ENCODE measurements at regions not wholly inside any gene's neighbourhood (a gene's known extent, or its start where the extent isn't known, plus 50 kb on each side); places are given as distances from the start of the nearest gene placed in this dataset.

GRCh38 chr5:143931476-143931875 is 119.5 kb downstream of the HMHB1 start:
- ATAC-seq (ENCODE audit: low read depth), result no peak
- H3K4me2 ChIP-seq (replicated peaks; ENCODE audit: low read depth, low read length, poor library complexity, severe bottlenecking), result no peak overlapping the region
- peaks cover 0 to 4% (median 2%) of the 10 kb centered on the region in 3 donors for H3K9me3 ChIP-seq (ENCODE audit: control extremely low read depth in 1 of 3, control insufficient read depth in 2 of 3, insufficient read depth in 1 of 3, low read length in 2 of 3)
- H2AFZ ChIP-seq (ENCODE audit: insufficient read depth, low read depth, low read length, poor library complexity, severe bottlenecking), result no peak overlapping the region
- H3K4me1 ChIP-seq (ENCODE audit: control insufficient read depth in 2 of 2, insufficient read depth in 2 of 2, low read length in 2 of 2), result no peaks in the 10 kb centered on the region
- ChIA-PET CTCF (no interaction called here), POLR2A (no interaction called here)
- no peak overlapping the region for H3K4me3 ChIP-seq (ENCODE audit: control extremely low read depth in 1 of 5, extremely low read depth in 1 of 5, insufficient read depth in 1 of 5, low read depth in 2 of 5, low read length in 4 of 5)
- no peaks in the 10 kb centered on the region for H3K27me3 ChIP-seq (replicated peaks in 1 of 4; ENCODE audit: control extremely low read depth in 1 of 4, control insufficient read depth in 3 of 4, insufficient read depth in 4 of 4, low read length in 3 of 4)
- Mint-ChIP-seq H3K27ac (no peak overlapping the region), H3K4me1 (no peaks in the 10 kb centered on the region), H3K4me3 (no peak overlapping the region), H3K9me3 (ENCODE audit: insufficient read depth) (peaks cover 10% of the 10 kb centered on the region), H3K27me3 (peaks cover 22% of the 10 kb centered on the region)
- no peak overlapping the region for H3K27ac ChIP-seq (ENCODE audit: low read length in 2 of 2)
- WGBS (ENCODE audit: insufficient coverage), result 96% methylated on average over 4 of the region's 4 CpGs
- DNase-seq, result no peak
- no peak overlapping the region for H3K9ac ChIP-seq (ENCODE audit: low read length)
- H3K79me2 ChIP-seq (ENCODE audit: control insufficient read depth, insufficient read depth, low read length), result no peaks in the 10 kb centered on the region
- TF ChIP-seq EZH2 (IDR thresholded peaks at IDR 0.05; ENCODE audit: borderline replicate concordance, insufficient read depth, low read depth, low read length, poor library complexity, severe bottlenecking), result no peak
- TF ChIP-seq, protein P1, sequence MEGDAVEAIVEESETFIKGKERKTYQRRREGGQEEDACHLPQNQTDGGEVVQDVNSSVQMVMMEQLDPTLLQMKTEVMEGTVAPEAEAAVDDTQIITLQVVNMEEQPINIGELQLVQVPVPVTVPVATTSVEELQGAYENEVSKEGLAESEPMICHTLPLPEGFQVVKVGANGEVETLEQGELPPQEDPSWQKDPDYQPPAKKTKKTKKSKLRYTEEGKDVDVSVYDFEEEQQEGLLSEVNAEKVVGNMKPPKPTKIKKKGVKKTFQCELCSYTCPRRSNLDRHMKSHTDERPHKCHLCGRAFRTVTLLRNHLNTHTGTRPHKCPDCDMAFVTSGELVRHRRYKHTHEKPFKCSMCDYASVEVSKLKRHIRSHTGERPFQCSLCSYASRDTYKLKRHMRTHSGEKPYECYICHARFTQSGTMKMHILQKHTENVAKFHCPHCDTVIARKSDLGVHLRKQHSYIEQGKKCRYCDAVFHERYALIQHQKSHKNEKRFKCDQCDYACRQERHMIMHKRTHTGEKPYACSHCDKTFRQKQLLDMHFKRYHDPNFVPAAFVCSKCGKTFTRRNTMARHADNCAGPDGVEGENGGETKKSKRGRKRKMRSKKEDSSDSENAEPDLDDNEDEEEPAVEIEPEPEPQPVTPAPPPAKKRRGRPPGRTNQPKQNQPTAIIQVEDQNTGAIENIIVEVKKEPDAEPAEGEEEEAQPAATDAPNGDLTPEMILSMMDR (IDR thresholded peaks at IDR 0.05), result no peak
- no peaks in the 10 kb centered on the region for H4K20me1 ChIP-seq (ENCODE audit: control insufficient read depth, insufficient read depth, low read length, poor library complexity, severe bottlenecking)
- intact Hi-C loops (cut with micrococcal nuclease), result no loop called here
- H3K36me3 ChIP-seq (replicated peaks in 1 of 2; ENCODE audit: control extremely low read depth in 1 of 2, control insufficient read depth in 1 of 2, extremely low read depth in 1 of 2, insufficient read depth in 2 of 2, low read length in 1 of 2), result no peaks in the 10 kb centered on the region

DNA sequence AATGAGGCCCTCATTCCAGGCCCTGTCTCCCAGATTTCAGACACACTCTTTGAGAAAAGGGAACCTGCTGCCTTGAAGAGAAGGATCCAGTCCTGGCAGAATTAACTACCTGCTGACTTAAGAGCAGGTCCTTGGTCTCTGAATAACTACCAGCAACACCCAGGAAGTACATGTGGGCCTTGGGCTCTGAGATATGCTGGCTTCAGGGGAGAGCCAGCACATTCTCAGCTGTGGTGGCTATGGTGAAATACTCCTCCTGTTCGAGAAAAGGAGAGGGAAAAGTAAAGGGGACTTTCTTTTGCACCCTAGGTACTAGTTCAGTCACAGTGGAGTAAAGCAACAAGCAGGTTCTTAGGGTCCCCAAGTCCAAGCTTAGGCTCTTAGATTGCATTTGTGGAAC is 120.0 kb downstream of the HMHB1 start:
- H3K27ac ChIP-seq (ENCODE audit: low read length in 2 of 2), result no peak overlapping the region
- no peaks in the 10 kb centered on the region for H3K36me3 ChIP-seq (replicated peaks in 1 of 2; ENCODE audit: control extremely low read depth in 1 of 2, control insufficient read depth in 1 of 2, extremely low read depth in 1 of 2, insufficient read depth in 2 of 2, low read length in 1 of 2)
- H3K4me2 ChIP-seq (replicated peaks; ENCODE audit: low read depth, low read length, poor library complexity, severe bottlenecking), result no peak overlapping the region
- Mint-ChIP-seq H3K9me3 (ENCODE audit: insufficient read depth) (peaks cover 10% of the 10 kb centered on the region), H3K4me3 (no peak overlapping the region), H3K27ac (no peak overlapping the region), H3K27me3 (peaks cover 22% of the 10 kb centered on the region), H3K4me1 (no peaks in the 10 kb centered on the region)
- CTCF ChIA-PET, result no interaction called here
- no peak overlapping the region for H3K4me3 ChIP-seq (ENCODE audit: control extremely low read depth in 1 of 5, extremely low read depth in 1 of 5, insufficient read depth in 1 of 5, low read depth in 2 of 5, low read length in 4 of 5)
- POLR2A ChIA-PET, result no interaction called here
- WGBS (ENCODE audit: insufficient coverage), result 50% methylated on average over 1 of the region's 1 CpG
- TF ChIP-seq, protein P1 (IDR thresholded peaks at IDR 0.05), result no peak
- TF ChIP-seq EZH2 (IDR thresholded peaks at IDR 0.05; ENCODE audit: borderline replicate concordance, insufficient read depth, low read depth, low read length, poor library complexity, severe bottlenecking), result no peak
- ATAC-seq (ENCODE audit: low read depth) (no peak), DNase-seq (no peak)
- no peak overlapping the region for H3K9ac ChIP-seq (ENCODE audit: low read length)
- intact Hi-C loops (cut with micrococcal nuclease), result no loop called here
- peaks cover 0 to 4% (median 2%) of the 10 kb centered on the region in 3 donors for H3K9me3 ChIP-seq (ENCODE audit: control extremely low read depth in 1 of 3, control insufficient read depth in 2 of 3, insufficient read depth in 1 of 3, low read length in 2 of 3)
- no peaks in the 10 kb centered on the region for H3K27me3 ChIP-seq (replicated peaks in 1 of 4; ENCODE audit: control extremely low read depth in 1 of 4, control insufficient read depth in 3 of 4, insufficient read depth in 4 of 4, low read length in 3 of 4)
- no peaks in the 10 kb centered on the region for H3K4me1 ChIP-seq (ENCODE audit: control insufficient read depth in 2 of 2, insufficient read depth in 2 of 2, low read length in 2 of 2)
- no peak overlapping the region for H2AFZ ChIP-seq (ENCODE audit: insufficient read depth, low read depth, low read length, poor library complexity, severe bottlenecking)
- H4K20me1 ChIP-seq (ENCODE audit: control insufficient read depth, insufficient read depth, low read length, poor library complexity, severe bottlenecking), result no peaks in the 10 kb centered on the region
- H3K79me2 ChIP-seq (ENCODE audit: control insufficient read depth, insufficient read depth, low read length), result no peaks in the 10 kb centered on the region
